ENCODE measurements at regions not wholly inside any gene's neighbourhood (a gene's known extent, or its start where the extent isn't known, plus 50 kb on each side); places are given as distances from the start of the nearest gene placed in this dataset.
A peak's percentile ranks its signal among the peaks of the same experiment; 100 is the strongest.

- no peak for ATAC-seq
- intact Hi-C loops (cut with DNase I), result no loop called here
Measured at GRCh38 chr3:117754841-117755240, 1045.3 kb downstream of the TUSC7 start.

GRCh38 chr3:117756563-117756962, 1047.0 kb downstream of the TUSC7 start:
- intact Hi-C loops (cut with DNase I), result no loop called here
- DNase-seq (ENCODE audit: low spot score), result no peak
- no peak for ATAC-seq

More at GRCh38 chr3:117754841-117755240, 1045.3 kb downstream of the TUSC7 start:
- DNase-seq (ENCODE audit: low spot score), result no peak

GRCh38 chr3:117761703-117762620, 1052.4 kb downstream of the TUSC7 start:
- DNase-seq (ENCODE audit: low spot score) (no peak), ATAC-seq (peak; percentile 34)
- intact Hi-C loops (cut with DNase I), result no loop called here

- intact Hi-C loops (cut with DNase I), result no loop called here
- no peak for ATAC-seq
- DNase-seq (ENCODE audit: low spot score), result no peak
Measured at GRCh38 chr3:117762621-117763037, 1053.0 kb downstream of the TUSC7 start.

GRCh38 chr3:117763561-117763960, 1054.0 kb downstream of the TUSC7 start:
- intact Hi-C loops (cut with DNase I), result no loop called here
- ATAC-seq (no peak), DNase-seq (ENCODE audit: low spot score) (no peak)

GRCh38 chr3:117768581-117768980, 1059.0 kb downstream of the TUSC7 start:
- no peak for DNase-seq (ENCODE audit: low spot score)
- no peak for ATAC-seq
- intact Hi-C loops (cut with DNase I), result no loop called here

- intact Hi-C loops (cut with DNase I), result no loop called here
- DNase-seq (ENCODE audit: low spot score) (no peak), ATAC-seq (no peak)
Measured at GRCh38 chr3:117774130-117774529, 1064.6 kb downstream of the TUSC7 start.

GRCh38 chr3:117786349-117786748, 1076.8 kb downstream of the TUSC7 start:
- no peak for ATAC-seq
- no peak for DNase-seq (ENCODE audit: low spot score)
- intact Hi-C loops (cut with DNase I), result no loop called here

- ATAC-seq (peak; percentile 94), DNase-seq (ENCODE audit: low spot score) (peak; percentile 62)
Measured at GRCh38 chr3:117788061-117788460, 1078.5 kb downstream of the TUSC7 start.

GRCh38 chr3:117788506-117788905, 1078.9 kb downstream of the TUSC7 start:
- no peak for ATAC-seq
- no peak for DNase-seq (ENCODE audit: low spot score)

More at GRCh38 chr3:117788061-117788460, 1078.5 kb downstream of the TUSC7 start:
- intact Hi-C loops (cut with DNase I), result no loop called here

GRCh38 chr3:117790235-117790987, 1080.8 kb downstream of the TUSC7 start:
- intact Hi-C loops (cut with DNase I), result no loop called here
- DNase-seq (ENCODE audit: low spot score), result no peak
- ATAC-seq, result no peak

More at GRCh38 chr3:117788506-117788905, 1078.9 kb downstream of the TUSC7 start:
- intact Hi-C loops (cut with DNase I), result no loop called here

GRCh38 chr3:117793622-117794265, 1084.2 kb downstream of the TUSC7 start:
- DNase-seq (ENCODE audit: low spot score), result no peak
- intact Hi-C loops (cut with DNase I), result no loop called here
- ATAC-seq, result no peak

GRCh38 chr3:117798221-117798620, 1088.6 kb downstream of the TUSC7 start:
- DNase-seq (ENCODE audit: low spot score), result no peak
- intact Hi-C loops (cut with DNase I), result no loop called here
- no peak for ATAC-seq

GRCh38 chr3:117798687-117799386, 1089.3 kb downstream of the TUSC7 start:
- ATAC-seq (no peak), DNase-seq (ENCODE audit: low spot score) (no peak)
- intact Hi-C loops (cut with DNase I), result no loop called here

GRCh38 chr3:117799387-117799735, 1089.8 kb downstream of the TUSC7 start:
- intact Hi-C loops (cut with DNase I), result no loop called here
- DNase-seq (ENCODE audit: low spot score) (no peak), ATAC-seq (no peak)

GRCh38 chr3:117801912-117802239, 1092.3 kb downstream of the TUSC7 start:
- DNase-seq (ENCODE audit: low spot score) (no peak), ATAC-seq (no peak)
- intact Hi-C loops (cut with DNase I), result no loop called here

GRCh38 chr3:117809186-117810081, 1099.9 kb downstream of the TUSC7 start:
- ATAC-seq (no peak), DNase-seq (ENCODE audit: low spot score) (no peak)
- intact Hi-C loops (cut with DNase I), result no loop called here

GRCh38 chr3:117811786-117812185, 1102.2 kb downstream of the TUSC7 start:
- no peak for DNase-seq (ENCODE audit: low spot score)
- ATAC-seq, result no peak
- intact Hi-C loops (cut with DNase I), result no loop called here

Data from sciatic nerve (tissue), 2 donors.